ENCODE measurements at regions not wholly inside any gene's neighbourhood (a gene's known extent, or its start where the extent isn't known, plus 50 kb on each side); places are given as distances from the start of the nearest gene placed in this dataset.

DNA sequence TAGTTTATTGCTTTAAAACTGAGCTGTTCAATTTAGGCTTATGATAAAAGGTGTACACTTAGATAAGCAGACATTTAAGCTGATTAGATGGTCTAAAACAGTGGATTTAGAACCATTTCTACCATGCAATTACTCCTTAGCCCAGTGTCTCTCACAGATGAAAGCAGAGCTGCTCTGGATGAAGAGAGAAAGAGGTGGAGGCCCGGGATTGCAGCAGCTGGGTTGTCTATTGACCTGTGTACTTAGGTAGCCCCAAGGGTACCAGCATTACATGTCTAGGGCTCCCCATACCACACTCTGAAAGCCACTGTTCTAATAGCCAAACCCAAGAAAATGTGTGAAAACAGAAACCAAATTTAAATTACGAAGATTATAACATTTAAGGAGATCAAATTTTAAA lies 86.0 kb upstream of the GIMD1 start:
- Histone ChIP-seq H3K27me3 (ENCODE audit: control insufficient read depth, insufficient read depth, low read length) (no peaks in the 10 kb centered on the region), H3K9me3 (ENCODE audit: control insufficient read depth, insufficient read depth, low read length) (no peaks in the 10 kb centered on the region), H3K27ac (ENCODE audit: low read depth, low read length) (no peak overlapping the region), H3K4me3 (ENCODE audit: low read depth, low read length) (no peak overlapping the region)
- CTCF ChIA-PET: interaction anchor here (0.9 kb wide), 1 partner anchor 85 kb away, joined by 3 read pairs; no protein-coding TSS in a partner anchor
- POLR2A ChIA-PET: no interaction called here
- no peak for DNase-seq (ENCODE audit: low read depth, low spot score)
- TF ChIP-seq CTCF (IDR thresholded peaks at IDR 0.05; ENCODE audit: low read depth, low read length): no peak

DNA sequence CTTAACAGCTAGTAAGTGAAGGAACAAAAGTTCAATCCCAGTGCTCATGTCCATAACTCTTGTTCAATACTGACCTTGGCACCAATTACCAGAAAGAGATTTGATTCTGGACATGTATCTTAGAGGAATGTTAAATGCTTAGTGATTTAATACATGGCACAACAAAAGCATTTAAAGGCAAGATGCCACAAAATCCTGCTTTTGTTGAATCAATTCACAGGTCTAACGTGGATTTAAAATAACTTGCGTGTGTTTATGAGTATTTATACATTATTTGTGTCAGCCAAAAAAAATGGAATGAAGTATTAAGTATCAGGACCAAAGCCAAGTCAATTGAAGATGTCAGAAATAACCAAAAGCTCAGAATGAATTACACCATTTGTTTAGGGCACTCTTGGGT lies 85.4 kb upstream of the GIMD1 start:
- ChIA-PET CTCF (no interaction called here), POLR2A (no interaction called here)
- H3K9me3 ChIP-seq (ENCODE audit: control insufficient read depth, insufficient read depth, low read length): no peaks in the 10 kb centered on the region
- no peak for DNase-seq (ENCODE audit: low read depth, low spot score)
- no peak for TF ChIP-seq CTCF (IDR thresholded peaks at IDR 0.05; ENCODE audit: low read depth, low read length)
- H3K27me3 ChIP-seq (ENCODE audit: control insufficient read depth, insufficient read depth, low read length): no peaks in the 10 kb centered on the region
- no peak overlapping the region for H3K27ac ChIP-seq (ENCODE audit: low read depth, low read length)
- H3K4me3 ChIP-seq (ENCODE audit: low read depth, low read length): no peak overlapping the region

- Histone ChIP-seq H3K9me3 (ENCODE audit: control insufficient read depth, insufficient read depth, low read length) (no peaks in the 10 kb centered on the region), H3K4me3 (ENCODE audit: low read depth, low read length) (no peak overlapping the region), H3K27me3 (ENCODE audit: control insufficient read depth, insufficient read depth, low read length) (no peaks in the 10 kb centered on the region), H3K27ac (ENCODE audit: low read depth, low read length) (no peak overlapping the region)
- ChIA-PET POLR2A (no interaction called here), CTCF (no interaction called here)
- DNase-seq (ENCODE audit: low read depth, low spot score): no peak
- no peak for TF ChIP-seq CTCF (IDR thresholded peaks at IDR 0.05; ENCODE audit: low read depth, low read length)
Observed at GRCh38 chr4:106451091-106451490, 82.5 kb upstream of the GIMD1 start.

- ChIA-PET POLR2A (no interaction called here), CTCF (no interaction called here)
- Histone ChIP-seq H3K4me3 (ENCODE audit: low read depth, low read length) (no peak overlapping the region), H3K27ac (ENCODE audit: low read depth, low read length) (no peak overlapping the region), H3K27me3 (ENCODE audit: control insufficient read depth, insufficient read depth, low read length) (no peaks in the 10 kb centered on the region), H3K9me3 (ENCODE audit: control insufficient read depth, insufficient read depth, low read length) (no peaks in the 10 kb centered on the region)
- no peak for DNase-seq (ENCODE audit: low read depth, low spot score)
- no peak for TF ChIP-seq CTCF (IDR thresholded peaks at IDR 0.05; ENCODE audit: low read depth, low read length)
Observed at GRCh38 chr4:106450249-106450648, 81.7 kb upstream of the GIMD1 start.

- no peaks in the 10 kb centered on the region for H3K27me3 ChIP-seq (ENCODE audit: control insufficient read depth, insufficient read depth, low read length)
- ChIA-PET POLR2A (no interaction called here), CTCF (no interaction called here)
- H3K27ac ChIP-seq (ENCODE audit: low read depth, low read length): no peak overlapping the region
- H3K4me3 ChIP-seq (ENCODE audit: low read depth, low read length): no peak overlapping the region
- DNase-seq (ENCODE audit: low read depth, low spot score): no peak
- no peak for TF ChIP-seq CTCF (IDR thresholded peaks at IDR 0.05; ENCODE audit: low read depth, low read length)
- H3K9me3 ChIP-seq (ENCODE audit: control insufficient read depth, insufficient read depth, low read length): no peaks in the 10 kb centered on the region
Observed at GRCh38 chr4:106444557-106444956, 76.0 kb upstream of the GIMD1 start.

All from AG04450 (cell line).